Testis (tissue), 2 donors: ENCODE measurements at regions not wholly inside any gene's neighbourhood (a gene's known extent, or its start where the extent isn't known, plus 50 kb on each side); places are given as distances from the start of the nearest gene placed in this dataset.

ENCODE experiments used
- POLR2A ChIP-seq: fragments of 450-650 bp; IDR thresholded peaks from one replicate; pipeline ENCODE4 v1.6.1; 2017; ENCODE audit warnings: antibody characterized with exemption, mild to moderate bottlenecking, moderate library complexity
- TF ChIP-seq, protein P1 (sequence below), 3 experiments: fragments of 450-650 bp in 2 of 3; fragments of 200-600 bp in 1 of 3; sonication (generic) in 1 of 3; IDR thresholded peaks; one replicate each; pipeline ENCODE4 v1.5.1; 2016 to 2019; ENCODE audit warnings: antibody characterized with exemption in 3 of 3, mild to moderate bottlenecking in 2 of 3, moderate library complexity in 1 of 3

DNA sequence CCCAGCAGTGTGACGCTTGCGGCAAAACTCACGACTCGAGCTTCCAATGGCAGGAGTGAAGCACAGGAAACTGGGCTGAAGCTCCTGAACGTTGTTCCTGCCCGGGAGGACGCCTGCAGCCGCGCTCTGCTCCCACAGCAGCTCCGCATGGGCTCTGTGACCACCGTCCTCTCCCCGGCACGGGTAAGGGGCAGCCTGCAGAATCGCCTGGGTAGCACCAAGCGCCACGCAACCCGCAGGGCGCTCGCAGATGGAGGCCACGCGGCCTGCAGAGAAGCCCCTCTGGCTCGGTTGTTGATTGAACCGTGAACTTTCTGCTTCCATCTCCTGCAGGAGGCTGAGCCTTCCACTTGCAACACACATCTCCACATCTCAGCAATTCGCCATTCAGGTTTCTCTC, 63.3 kb upstream of the ZNF236 start:
- no peak for TF ChIP-seq POLR2A
- TF ChIP-seq, protein P1, sequence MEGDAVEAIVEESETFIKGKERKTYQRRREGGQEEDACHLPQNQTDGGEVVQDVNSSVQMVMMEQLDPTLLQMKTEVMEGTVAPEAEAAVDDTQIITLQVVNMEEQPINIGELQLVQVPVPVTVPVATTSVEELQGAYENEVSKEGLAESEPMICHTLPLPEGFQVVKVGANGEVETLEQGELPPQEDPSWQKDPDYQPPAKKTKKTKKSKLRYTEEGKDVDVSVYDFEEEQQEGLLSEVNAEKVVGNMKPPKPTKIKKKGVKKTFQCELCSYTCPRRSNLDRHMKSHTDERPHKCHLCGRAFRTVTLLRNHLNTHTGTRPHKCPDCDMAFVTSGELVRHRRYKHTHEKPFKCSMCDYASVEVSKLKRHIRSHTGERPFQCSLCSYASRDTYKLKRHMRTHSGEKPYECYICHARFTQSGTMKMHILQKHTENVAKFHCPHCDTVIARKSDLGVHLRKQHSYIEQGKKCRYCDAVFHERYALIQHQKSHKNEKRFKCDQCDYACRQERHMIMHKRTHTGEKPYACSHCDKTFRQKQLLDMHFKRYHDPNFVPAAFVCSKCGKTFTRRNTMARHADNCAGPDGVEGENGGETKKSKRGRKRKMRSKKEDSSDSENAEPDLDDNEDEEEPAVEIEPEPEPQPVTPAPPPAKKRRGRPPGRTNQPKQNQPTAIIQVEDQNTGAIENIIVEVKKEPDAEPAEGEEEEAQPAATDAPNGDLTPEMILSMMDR (IDR thresholded peaks at IDR 0.05): no peak
